HepG2 (cell line): ENCODE measurements at regions not wholly inside any gene's neighbourhood (a gene's known extent, or its start where the extent isn't known, plus 50 kb on each side); places are given as distances from the start of the nearest gene placed in this dataset.

ENCODE experiments used
- CTCF ChIP-seq: sonication (generic); formaldehyde crosslinking; IDR thresholded peaks from 2 replicates; pipeline ENCODE4 v1.5.0; 2020; ENCODE audit warnings: mild to moderate bottlenecking, missing genetic modification reagents, moderate library complexity
- ELF1 ChIP-seq: sonication (generic); formaldehyde crosslinking; IDR thresholded peaks from 2 replicates; pipeline ENCODE4 v1.4.0; 2020; ENCODE audit warnings: missing genetic modification reagents
- EZH2 ChIP-seq: conservative IDR thresholded peaks from 2 replicates; pipeline ENCODE4 v1.6.1; 2012; ENCODE audit warnings: mild to moderate bottlenecking, low read depth, low read length, moderate library complexity
- FOXA1 ChIP-seq, 2 experiments: fragments of 450-650 bp in 1 of 2; sonication (generic) in 1 of 2; formaldehyde crosslinking in 1 of 2; IDR thresholded peaks; 2 replicates each; pipeline versions ENCODE4 v1.4.0 to v1.6.1; 2016 to 2020; ENCODE audit warnings: missing genetic modification reagents in 1 of 2
- IRF1 ChIP-seq: sonication (generic); formaldehyde crosslinking; IDR thresholded peaks from 2 replicates; pipeline ENCODE4 v1.4.0; 2020; ENCODE audit warnings: low read depth, mild to moderate bottlenecking, missing genetic modification reagents
- MAX ChIP-seq: IDR thresholded peaks from 2 replicates; pipeline ENCODE4 v1.6.1; 2012; ENCODE audit warnings: inconsistent platforms
- PAX8 ChIP-seq: sonication (generic); formaldehyde crosslinking; IDR thresholded peaks from 2 replicates; pipeline ENCODE4 v1.8.0; 2022; ENCODE audit warnings: mild to moderate bottlenecking, missing genetic modification reagents, borderline replicate concordance
- POLR2A ChIP-seq, 2 experiments: IDR thresholded peaks; 2 replicates each; pipeline ENCODE4 v1.6.1; 2011; ENCODE audit warnings: low read depth in 2 of 2, low read length in 2 of 2, mild to moderate bottlenecking in 1 of 2, moderate library complexity in 1 of 2; ENCODE audit not compliant: insufficient read depth in 1 of 2
- POLR2AphosphoS5 ChIP-seq: IDR thresholded peaks from 2 replicates; pipeline ENCODE4 v1.6.1; 2012; ENCODE audit warnings: low read depth, low read length
- SMARCE1 ChIP-seq: fragments of 450-650 bp; IDR thresholded peaks from 2 replicates; pipeline ENCODE4 v1.6.1; 2017; ENCODE audit warnings: borderline replicate concordance
- ZFP37 ChIP-seq: sonication (generic); formaldehyde crosslinking; IDR thresholded peaks from 2 replicates; pipeline ENCODE4 v1.4.0; 2020; ENCODE audit warnings: missing genetic modification reagents, borderline replicate concordance
- ZNF768 ChIP-seq: sonication (generic); formaldehyde crosslinking; IDR thresholded peaks from 2 replicates; pipeline ENCODE4 v1.4.0; 2020; ENCODE audit warnings: missing genetic modification reagents
- ZNF879 ChIP-seq: sonication (generic); formaldehyde crosslinking; IDR thresholded peaks from 2 replicates; pipeline ENCODE4 v1.8.1; 2023; ENCODE audit warnings: missing genetic modification reagents
- ZSCAN5A ChIP-seq: sonication (generic); formaldehyde crosslinking; IDR thresholded peaks from 2 replicates; pipeline ENCODE4 v1.8.0; 2022; ENCODE audit warnings: mild to moderate bottlenecking, missing genetic modification reagents, borderline replicate concordance

GRCh38 chr14:94868772-94869072 is 98.8 kb upstream of the GSC start:
- TF ChIP-seq MAX (no peak), PAX8 (no peak), ZNF879 (CRISPR knock-in tag) (no peak), POLR2AphosphoS5 (no peak), FOXA1 (IDR thresholded peaks at IDR 0.05) (no peak), FOXA1 (CRISPR knock-in tag; IDR thresholded peaks at IDR 0.05) (no peak), ZFP37 (CRISPR knock-in tag) (no peak), CTCF (no peak), EZH2 (no peak), ZSCAN5A (CRISPR knock-in tag) (no peak), IRF1 (CRISPR knock-in tag) (no peak), ZNF768 (no peak), POLR2A (IDR thresholded peaks at IDR 0.05; ENCODE audit: insufficient read depth in 1 of 2, low read depth in 2 of 2, low read length in 2 of 2) (no peak), ELF1 (no peak), SMARCE1 (no peak)
